H9 (cell line): ENCODE measurements at regions not wholly inside any gene's neighbourhood (a gene's known extent, or its start where the extent isn't known, plus 50 kb on each side); places are given as distances from the start of the nearest gene placed in this dataset.

ENCODE experiments used
- DNase-seq: peaks from one replicate; pipeline ENCODE4 v3.0.0-alpha.2; 2017
- H2AFZ ChIP-seq: one replicate; pipeline ENCODE4 v1.6.1; 2013; ENCODE audit warnings: mild to moderate bottlenecking, low read length, control low read depth, moderate library complexity
- H2AK5ac ChIP-seq: 2 replicates; pipeline ENCODE4 v1.6.1; 2013; ENCODE audit warnings: low read length, control low read depth, mixed read lengths; ENCODE audit not compliant: insufficient read length
- H2BK120ac ChIP-seq: one replicate; pipeline ENCODE4 v1.6.1; 2013; ENCODE audit warnings: low read depth, mild to moderate bottlenecking, low read length, control low read depth, inconsistent platforms; ENCODE audit not compliant: poor library complexity, severe bottlenecking
- H2BK12ac ChIP-seq: 2 replicates; pipeline ENCODE4 v1.6.1; 2013; ENCODE audit warnings: low read length, control low read depth, mixed read lengths, low read depth; ENCODE audit not compliant: insufficient read length
- H2BK15ac ChIP-seq: 2 replicates; pipeline ENCODE4 v1.6.1; 2013; ENCODE audit warnings: low read depth, low read length, control low read depth
- H2BK20ac ChIP-seq: one replicate; pipeline ENCODE4 v1.6.1; 2013; ENCODE audit warnings: low read depth, mild to moderate bottlenecking, low read length, control low read depth, inconsistent platforms; ENCODE audit not compliant: poor library complexity, severe bottlenecking
- H2BK5ac ChIP-seq: 2 replicates; pipeline ENCODE4 v1.6.1; 2013; ENCODE audit warnings: low read length, control low read depth, mixed read lengths; ENCODE audit not compliant: insufficient read length
- H3K14ac ChIP-seq: 2 replicates; pipeline ENCODE4 v1.6.1; 2013; ENCODE audit warnings: low read length, control low read depth; ENCODE audit not compliant: insufficient read depth
- H3K18ac ChIP-seq: 2 replicates; pipeline ENCODE4 v1.6.1; 2013; ENCODE audit warnings: low read depth, mild to moderate bottlenecking, mixed read lengths, low read length, control low read depth; ENCODE audit not compliant: insufficient read length
- H3K23ac ChIP-seq: 2 replicates; pipeline ENCODE4 v1.6.1; 2013; ENCODE audit warnings: low read length, control low read depth, mixed read lengths, low read depth; ENCODE audit not compliant: insufficient read length
- H3K23me2 ChIP-seq: 2 replicates; pipeline ENCODE4 v1.6.1; 2013; ENCODE audit warnings: low read depth, mild to moderate bottlenecking, mixed read lengths, low read length, control low read depth; ENCODE audit not compliant: insufficient read length, poor library complexity, severe bottlenecking
- H3K27ac ChIP-seq: 2 replicates; pipeline ENCODE4 v1.5.1; 2013; ENCODE audit warnings: low read length, control low read depth, mixed read lengths, low read depth; ENCODE audit not compliant: insufficient read length
- H3K27me3 ChIP-seq: 2 replicates; pipeline ENCODE4 v1.6.1; 2013; ENCODE audit warnings: low read length, control low read depth, inconsistent platforms; ENCODE audit not compliant: insufficient read depth
- H3K4ac ChIP-seq: 2 replicates; pipeline ENCODE4 v1.6.1; 2013; ENCODE audit warnings: low read depth, mild to moderate bottlenecking, control low read depth, inconsistent platforms, low read length, moderate library complexity
- H3K4me1 ChIP-seq: 2 replicates; pipeline ENCODE4 v1.6.1; 2013; ENCODE audit warnings: low read length, control low read depth, inconsistent platforms; ENCODE audit not compliant: insufficient read depth
- H3K4me2 ChIP-seq: 2 replicates; pipeline ENCODE4 v1.6.1; 2013; ENCODE audit warnings: low read length, control low read depth, mixed read lengths; ENCODE audit not compliant: insufficient read length, insufficient read depth
- H3K56ac ChIP-seq: 2 replicates; pipeline ENCODE4 v1.6.1; 2013; ENCODE audit warnings: low read depth, mild to moderate bottlenecking, mixed read lengths, low read length, control low read depth; ENCODE audit not compliant: insufficient read length
- H3K79me1 ChIP-seq: 2 replicates; pipeline ENCODE4 v1.6.1; 2013; ENCODE audit warnings: low read depth, mild to moderate bottlenecking, moderate library complexity, low read length, control low read depth, inconsistent platforms; ENCODE audit not compliant: insufficient read depth, poor library complexity, severe bottlenecking
- H3K79me2 ChIP-seq: 2 replicates; pipeline ENCODE4 v1.6.1; 2013; ENCODE audit warnings: low read length, control low read depth, inconsistent platforms; ENCODE audit not compliant: insufficient read depth
- H3K9ac ChIP-seq: 2 replicates; pipeline ENCODE4 v1.6.1; 2013; ENCODE audit warnings: low read length, control low read depth, mixed read lengths; ENCODE audit not compliant: insufficient read length; ENCODE audit errors: extremely low read depth
- H3K9me3 ChIP-seq: one replicate; pipeline ENCODE4 v1.6.1; 2013; ENCODE audit warnings: low read depth, low read length, inconsistent platforms; ENCODE audit not compliant: control insufficient read depth
- H3T11ph ChIP-seq: one replicate; pipeline ENCODE4 v1.6.1; 2013; ENCODE audit warnings: mild to moderate bottlenecking, low read length, control low read depth, inconsistent platforms
- H4K20me1 ChIP-seq: one replicate; pipeline ENCODE4 v1.6.1; 2013; ENCODE audit not compliant: control insufficient read depth, insufficient read length, insufficient read depth
- H4K5ac ChIP-seq: 2 replicates; pipeline ENCODE4 v1.6.1; 2013; ENCODE audit warnings: low read depth, mild to moderate bottlenecking, mixed read lengths, low read length, control low read depth; ENCODE audit not compliant: insufficient read length
- H4K8ac ChIP-seq: replicated peaks from 2 replicates; pipeline ENCODE4 v1.6.1; 2013; ENCODE audit warnings: low read length, control low read depth, mixed read lengths, low read depth; ENCODE audit not compliant: insufficient read length
- H4K91ac ChIP-seq: 2 replicates; pipeline ENCODE4 v1.6.1; 2013; ENCODE audit warnings: low read depth, mild to moderate bottlenecking, moderate library complexity, mixed read lengths, low read length, control low read depth; ENCODE audit not compliant: insufficient read length
- H3K27ac Mint-ChIP-seq, 3 experiments: 2 replicates in 2 of 3; 3 replicates in 1 of 3; pipeline ENCODE4 v1.8.0; 2020 to 2021; ENCODE audit warnings: mixed read lengths in 3 of 3, mild to moderate bottlenecking in 1 of 3, moderate library complexity in 1 of 3
- H3K27me3 Mint-ChIP-seq: 2 replicates; pipeline ENCODE4 v1.8.0; 2021; ENCODE audit warnings: low read depth, mild to moderate bottlenecking, moderate library complexity, mixed read lengths
- H3K36me3 Mint-ChIP-seq, 3 experiments: 2 replicates in 2 of 3; 3 replicates in 1 of 3; pipeline ENCODE4 v1.8.0; 2020 to 2021; ENCODE audit warnings: low read depth in 3 of 3, mixed read lengths in 3 of 3; ENCODE audit not compliant: insufficient read depth in 1 of 3
- H3K4me1 Mint-ChIP-seq, 2 experiments: 2 replicates each; pipeline ENCODE4 v1.8.0; 2020; ENCODE audit warnings: mixed read lengths in 2 of 2
- H3K4me3 Mint-ChIP-seq, 2 experiments: 2 replicates in 1 of 2; 3 replicates in 1 of 2; pipeline ENCODE4 v1.8.0; 2020 to 2021; ENCODE audit warnings: mild to moderate bottlenecking in 2 of 2, mixed read lengths in 2 of 2, moderate library complexity in 1 of 2
- H3K9me3 Mint-ChIP-seq, 2 experiments: 2 replicates in 1 of 2; 3 replicates in 1 of 2; pipeline ENCODE4 v1.8.0; 2020; ENCODE audit warnings: mild to moderate bottlenecking in 2 of 2, mixed read lengths in 2 of 2, moderate library complexity in 1 of 2
- WGBS: extraction: QIAGEN DNeasy Blood & Tissue Kit; methylation state at CpG from one replicate; pipeline ENCODE4 v1.1.7; 2013; ENCODE audit warnings: missing lambda C conversion rate, low lambda C conversion rate, mixed read lengths; ENCODE audit not compliant: insufficient read length; ENCODE audit errors: extremely low coverage; 5-methylcytosine and 5-hydroxymethylcytosine counted together
- TF ChIP-seq, protein P1 (sequence below): fragments of 200-600 bp; sonication (generic); conservative IDR thresholded peaks from 3 replicates; pipeline ENCODE4 v1.8.0; 2021; ENCODE audit warnings: antibody characterized with exemption, mild to moderate bottlenecking

DNA sequence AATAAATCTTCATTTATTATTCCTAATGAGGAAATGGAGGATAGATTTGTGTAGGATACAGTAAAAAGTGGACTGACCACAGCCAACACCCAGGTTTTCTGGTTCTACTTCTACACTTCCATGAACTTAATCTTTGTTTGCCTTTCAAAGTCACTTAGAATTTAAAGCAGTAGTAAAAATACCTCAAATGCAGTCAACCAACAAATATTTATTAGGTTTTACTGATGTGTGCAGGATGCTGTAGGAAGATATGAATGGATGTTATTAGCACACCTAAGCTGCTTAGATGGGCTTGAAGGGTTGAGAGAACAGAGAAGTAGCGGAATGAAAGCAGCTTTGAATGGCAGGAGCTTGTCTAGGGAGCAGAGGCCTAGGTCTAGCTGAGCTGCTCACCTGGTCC lies 201.1 kb downstream of the PALM2AKAP2 start:
- Histone ChIP-seq H3K9me3 (no peaks in the 10 kb centered on the region), H4K8ac (no peak overlapping the region), H3T11ph (no peak overlapping the region), H2AFZ (no peak overlapping the region), H3K27me3 (no peaks in the 10 kb centered on the region), H3K14ac (no peak overlapping the region), H3K18ac (no peak overlapping the region), H3K9ac (no peak overlapping the region), H3K4me2 (no peak overlapping the region), H3K4me1 (no peaks in the 10 kb centered on the region), H2BK15ac (no peak overlapping the region), H4K5ac (no peak overlapping the region), H2AK5ac (no peak overlapping the region), H3K79me1 (no peaks in the 10 kb centered on the region), H3K56ac (no peak overlapping the region), H2BK120ac (no peak overlapping the region), H3K23ac (no peak overlapping the region), H3K27ac (no peak overlapping the region), H2BK5ac (no peak overlapping the region), H3K79me2 (no peaks in the 10 kb centered on the region), H4K20me1 (no peaks in the 10 kb centered on the region), H4K91ac (no peak overlapping the region), H3K4ac (no peak overlapping the region), H2BK12ac (no peak overlapping the region), H3K23me2 (no peaks in the 10 kb centered on the region), H2BK20ac (no peak overlapping the region)
- no peak overlapping the region for H3K4me3 Mint-ChIP-seq
- WGBS: no CpG with 5 or more reads among the region's 1 CpG
- no peak for DNase-seq
- H3K9me3 Mint-ChIP-seq: peaks cover 4 to 8% of the 10 kb centered on the region in 2 experiments; a peak in 4 of 5 replicates
- H3K27ac Mint-ChIP-seq: no peak overlapping the region
- TF ChIP-seq, protein P1, sequence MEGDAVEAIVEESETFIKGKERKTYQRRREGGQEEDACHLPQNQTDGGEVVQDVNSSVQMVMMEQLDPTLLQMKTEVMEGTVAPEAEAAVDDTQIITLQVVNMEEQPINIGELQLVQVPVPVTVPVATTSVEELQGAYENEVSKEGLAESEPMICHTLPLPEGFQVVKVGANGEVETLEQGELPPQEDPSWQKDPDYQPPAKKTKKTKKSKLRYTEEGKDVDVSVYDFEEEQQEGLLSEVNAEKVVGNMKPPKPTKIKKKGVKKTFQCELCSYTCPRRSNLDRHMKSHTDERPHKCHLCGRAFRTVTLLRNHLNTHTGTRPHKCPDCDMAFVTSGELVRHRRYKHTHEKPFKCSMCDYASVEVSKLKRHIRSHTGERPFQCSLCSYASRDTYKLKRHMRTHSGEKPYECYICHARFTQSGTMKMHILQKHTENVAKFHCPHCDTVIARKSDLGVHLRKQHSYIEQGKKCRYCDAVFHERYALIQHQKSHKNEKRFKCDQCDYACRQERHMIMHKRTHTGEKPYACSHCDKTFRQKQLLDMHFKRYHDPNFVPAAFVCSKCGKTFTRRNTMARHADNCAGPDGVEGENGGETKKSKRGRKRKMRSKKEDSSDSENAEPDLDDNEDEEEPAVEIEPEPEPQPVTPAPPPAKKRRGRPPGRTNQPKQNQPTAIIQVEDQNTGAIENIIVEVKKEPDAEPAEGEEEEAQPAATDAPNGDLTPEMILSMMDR: no peak
- no peaks in the 10 kb centered on the region for H3K4me1 Mint-ChIP-seq
- H3K27me3 Mint-ChIP-seq: no peaks in the 10 kb centered on the region
- H3K36me3 Mint-ChIP-seq: peaks cover 0 to 8% (median 4%) of the 10 kb centered on the region in 3 experiments; a peak in 5 of 7 replicates
